Smooth muscle cell of the brain vasculature (primary cell): ENCODE measurements at regions not wholly inside any gene's neighbourhood (a gene's known extent, or its start where the extent isn't known, plus 50 kb on each side); places are given as distances from the start of the nearest gene placed in this dataset.
"Not testable (repeated sequence)": the region's sequence is repeated elsewhere in the genome, so short reads cannot be mapped to it uniquely, and the experiment has no call there.

Source experiments
- DNase-seq: peaks from one replicate; pipeline ENCODE4 v3.0.0-alpha.2; 2012; ENCODE audit warnings: low read depth, low spot score

DNA sequence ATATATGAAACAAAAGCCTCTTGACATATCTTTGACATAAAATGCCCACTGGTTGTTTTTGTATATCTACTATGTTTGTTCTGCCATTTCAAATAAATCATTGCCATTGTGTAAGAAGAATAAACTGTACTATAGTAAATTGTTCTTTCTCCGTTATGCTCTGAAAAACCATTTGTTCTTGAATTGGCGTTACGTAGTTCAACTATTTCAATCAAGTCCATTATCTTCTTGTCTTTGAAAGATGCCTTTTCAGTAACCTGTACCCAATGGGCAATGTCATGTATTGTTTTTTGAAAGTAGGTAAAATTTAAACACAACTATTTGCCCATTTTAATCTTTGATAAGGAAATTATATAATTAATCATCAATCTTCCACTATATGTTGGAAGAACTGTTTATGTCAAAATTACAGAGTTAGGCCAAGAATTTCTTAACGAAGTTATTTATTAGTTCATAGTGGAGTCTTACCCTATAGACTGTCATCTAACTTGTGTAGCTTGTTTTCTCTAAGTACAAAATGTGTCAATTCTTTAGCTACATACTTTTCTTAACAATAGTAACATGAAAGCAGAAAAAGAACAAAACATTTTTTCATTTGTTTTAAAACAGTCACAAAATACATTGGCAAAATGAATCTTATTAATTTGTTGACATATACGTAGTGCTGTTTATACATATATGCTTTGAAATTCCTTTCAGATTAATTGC is 294.8 kb downstream of the PTPRC start:
- DNase-seq = no peak

GRCh38 chr1:198934426-198934825 is 295.6 kb downstream of the PTPRC start:
- DNase-seq = no peak

DNA sequence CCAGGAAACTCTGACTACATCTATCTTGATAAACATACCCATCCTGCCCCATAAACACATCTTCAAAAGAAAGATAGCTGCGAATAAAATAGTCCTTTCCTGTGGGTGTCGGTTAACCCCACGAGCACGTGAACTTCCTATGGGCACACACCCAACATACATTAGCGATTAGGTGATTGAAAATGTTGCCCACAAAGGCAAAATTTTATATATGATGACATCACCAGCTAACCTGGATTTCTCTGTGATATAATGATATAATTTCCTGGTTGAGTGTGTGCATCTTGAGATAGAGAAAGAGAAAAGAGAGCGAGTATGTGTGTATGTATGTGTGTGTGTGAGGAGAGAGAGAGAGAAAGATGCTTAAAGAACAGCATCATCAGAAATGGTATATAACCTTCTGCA is 296.1 kb downstream of the PTPRC start:
- DNase-seq = no peak

- DNase-seq = no peak
Observed at GRCh38 chr1:198935306-198935921, 296.6 kb downstream of the PTPRC start.

- no peak for DNase-seq
Observed at GRCh38 chr1:198936371-198937083, 297.7 kb downstream of the PTPRC start.

DNA sequence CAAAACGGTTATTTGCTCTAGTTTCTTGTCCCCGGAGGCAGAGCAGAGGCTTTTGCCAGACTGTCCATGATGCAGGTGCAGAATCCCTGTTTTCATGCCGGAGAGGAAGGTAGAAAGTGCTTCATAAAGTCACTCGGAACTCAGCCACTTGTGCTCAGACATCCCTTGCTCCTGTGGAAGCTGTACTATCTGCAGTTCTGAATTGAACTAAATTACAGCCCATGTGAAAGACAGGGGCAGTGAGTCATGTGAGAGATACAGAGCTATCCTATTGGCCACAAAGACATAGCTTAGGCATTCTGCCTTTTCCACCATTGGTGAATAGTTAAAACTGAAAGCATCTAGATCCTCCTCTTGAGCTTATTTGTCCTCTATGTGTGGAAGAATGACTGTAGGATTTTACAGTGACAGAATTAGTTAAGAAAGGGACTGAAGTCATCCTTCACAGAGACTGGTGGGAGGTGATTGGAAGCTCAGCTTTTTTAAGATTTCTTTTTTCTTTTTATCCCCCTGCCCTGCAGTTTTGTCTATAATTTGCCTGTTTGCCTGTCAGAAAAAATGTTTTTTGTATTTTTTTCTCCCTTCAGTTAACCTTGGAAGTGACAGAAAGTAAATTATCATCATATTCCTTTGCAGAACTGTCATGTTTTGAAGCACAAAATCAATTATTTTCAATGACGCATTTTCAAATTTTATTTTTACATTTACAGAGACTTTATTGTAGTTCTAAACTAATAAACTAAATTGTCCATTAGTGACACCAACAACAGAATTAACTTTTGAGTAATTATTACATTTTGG is 298.6 kb downstream of the PTPRC start:
- DNase-seq = peak; percentile 80

- no peak for DNase-seq
Observed at GRCh38 chr1:198939286-198939685, 300.4 kb downstream of the PTPRC start.

- no peak for DNase-seq
Observed at GRCh38 chr1:198939956-198940355, 301.1 kb downstream of the PTPRC start.

DNA sequence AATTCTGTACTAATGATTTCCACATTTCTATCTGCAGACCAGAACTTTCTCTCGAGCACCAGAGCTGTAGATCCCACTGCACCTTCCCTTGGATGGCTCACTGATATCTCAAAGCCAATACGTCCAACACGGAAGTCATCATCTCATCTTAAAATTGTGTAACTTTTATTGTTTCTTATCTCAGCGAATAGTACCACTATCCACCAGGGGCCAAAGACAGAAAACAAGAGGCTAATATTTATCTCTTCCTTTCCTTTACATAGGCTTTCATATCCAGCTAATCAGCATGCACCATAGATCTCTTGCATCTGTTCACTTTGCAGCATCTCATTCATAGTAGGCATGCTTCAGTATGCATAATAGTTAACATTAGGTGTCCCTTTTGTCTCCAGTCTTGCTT is 303.6 kb downstream of the PTPRC start:
- no peak for DNase-seq

DNA sequence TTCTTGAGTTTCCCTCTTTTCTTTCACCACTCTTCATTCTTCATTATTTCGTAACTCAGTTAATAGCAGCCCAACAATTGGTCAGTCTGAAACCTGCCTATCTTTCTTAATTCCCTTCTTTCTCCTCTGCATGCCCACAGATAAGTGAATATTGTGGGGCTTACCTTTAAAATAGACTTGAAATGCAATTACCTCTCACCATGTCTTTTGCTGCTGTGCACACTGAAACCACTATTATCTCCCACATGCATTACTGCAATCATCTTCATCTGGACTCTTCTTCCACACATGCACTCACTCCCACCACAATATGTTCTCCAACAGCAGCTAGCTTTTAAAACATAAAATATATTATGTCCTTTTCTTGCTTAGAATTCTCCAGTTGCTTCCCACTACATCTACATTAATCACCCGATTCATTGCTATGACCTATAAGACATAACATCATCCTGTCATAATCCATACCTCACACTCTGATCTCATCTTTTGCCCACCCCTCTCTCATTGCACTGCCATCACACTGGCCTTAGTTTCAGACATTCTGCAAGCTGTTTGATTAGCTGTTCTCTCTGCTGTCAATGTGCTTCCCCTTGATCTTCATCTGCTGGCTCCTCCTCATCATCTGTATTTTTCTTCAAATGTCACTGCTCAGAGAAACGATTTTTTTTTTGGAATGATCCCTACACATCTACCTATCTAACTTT is 304.8 kb downstream of the PTPRC start:
- DNase-seq = no peak

GRCh38 chr1:198947456-198947855 is 308.6 kb downstream of the PTPRC start:
- DNase-seq = no peak

DNA sequence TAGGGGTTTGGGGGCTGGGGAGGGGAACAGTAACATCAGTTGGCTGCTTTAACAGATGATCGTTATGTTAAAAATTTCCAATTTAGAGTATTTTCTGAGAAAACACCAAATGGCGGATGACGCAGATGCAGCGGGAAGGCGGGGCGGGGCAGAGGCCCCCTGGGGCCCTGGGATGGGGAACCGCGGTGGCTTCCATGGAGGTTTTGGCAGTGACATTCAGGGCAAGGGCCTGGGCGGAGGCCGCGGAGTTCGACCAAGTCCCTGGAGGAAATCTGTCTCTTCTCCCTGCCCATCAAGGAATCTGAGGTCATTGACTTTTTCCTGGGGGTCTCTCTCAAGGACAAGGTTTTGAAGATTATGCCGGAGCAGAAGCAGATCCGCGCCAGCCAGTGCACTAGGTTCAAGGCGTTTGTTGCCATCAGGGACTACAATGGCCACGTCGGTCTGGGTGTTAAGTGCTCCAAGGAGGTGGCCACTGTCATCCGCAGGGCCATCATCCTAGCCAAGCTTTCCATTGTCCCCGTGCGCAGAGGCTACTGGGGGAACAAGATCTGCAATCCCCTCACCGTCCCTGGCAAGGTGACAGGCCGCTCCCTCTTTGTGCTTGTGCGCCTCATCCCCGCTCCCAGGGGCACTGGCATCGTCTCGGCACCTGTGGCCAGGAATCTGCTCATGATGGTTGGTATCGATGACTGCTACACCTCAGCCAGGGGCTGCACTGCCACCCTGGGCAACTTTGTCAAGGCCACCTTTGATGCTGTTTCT is 310.2 kb downstream of the PTPRC start:
- no peak for DNase-seq

DNA sequence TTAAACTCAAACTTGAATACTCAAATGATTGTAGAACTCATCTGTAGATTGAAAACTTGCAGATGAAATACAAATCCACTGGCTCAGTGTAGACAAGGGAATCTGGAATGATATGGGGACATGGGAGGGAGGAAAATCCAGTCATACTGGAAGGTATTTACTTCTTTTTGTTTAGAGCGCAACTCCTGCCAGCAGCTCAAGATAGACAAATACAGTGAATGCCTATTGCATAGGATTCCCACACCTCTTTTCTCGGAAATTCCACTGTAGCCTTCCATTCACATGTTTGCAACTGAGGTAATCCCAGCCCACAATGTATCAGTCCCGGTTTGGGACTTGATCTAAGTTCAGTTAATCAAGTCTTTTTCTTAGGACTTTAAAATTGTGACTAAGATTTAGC is 311.2 kb downstream of the PTPRC start:
- no peak for DNase-seq

DNA sequence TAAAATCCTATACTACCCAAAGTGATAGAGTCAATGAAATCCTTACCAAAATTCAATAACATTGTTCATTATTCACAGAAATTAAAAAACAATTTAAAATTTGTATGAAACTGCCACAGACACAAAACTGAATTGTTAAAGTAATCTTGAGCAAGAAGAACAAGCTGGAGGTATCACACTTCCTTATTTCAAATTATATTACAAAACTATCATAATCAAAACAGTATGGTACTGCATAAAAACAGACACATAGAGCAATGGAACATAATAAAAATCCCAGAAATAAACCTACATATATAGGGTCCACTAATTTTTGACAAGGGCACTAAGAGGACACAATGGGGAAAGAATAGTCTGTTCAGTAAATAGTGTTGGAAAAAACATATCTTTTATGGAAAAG is 316.2 kb downstream of the PTPRC start:
- no peak for DNase-seq

GRCh38 chr1:198957044-198957443 is 318.2 kb downstream of the PTPRC start:
- DNase-seq = no peak

GRCh38 chr1:198959032-198959431 is 320.2 kb downstream of the PTPRC start:
- DNase-seq = no peak

- no peak for DNase-seq
Observed at GRCh38 chr1:198959676-198960075, 320.8 kb downstream of the PTPRC start.

GRCh38 chr1:198963796-198964195 is 325.0 kb downstream of the PTPRC start:
- DNase-seq = not testable (repeated sequence)

DNA sequence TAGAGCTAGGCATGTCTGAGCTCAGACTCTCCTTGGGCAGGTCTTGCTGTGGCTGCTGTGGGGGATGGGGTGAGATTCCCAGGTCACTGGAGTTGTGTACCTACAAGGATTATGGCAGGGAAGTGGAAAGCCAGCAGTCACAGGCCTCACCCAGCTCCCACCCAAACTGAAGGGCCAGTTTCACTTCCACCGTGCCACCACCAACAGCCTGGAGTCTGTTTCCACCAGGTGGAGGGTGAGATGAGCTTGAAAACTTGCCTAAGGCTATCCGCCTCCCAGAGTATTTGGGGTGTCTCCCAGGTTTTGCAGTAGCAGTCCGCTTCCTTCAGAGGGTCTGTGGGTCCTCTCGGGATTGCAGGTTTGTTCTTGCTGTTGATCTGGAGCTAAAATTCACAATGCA is 327.7 kb downstream of the PTPRC start:
- DNase-seq = no peak

DNA sequence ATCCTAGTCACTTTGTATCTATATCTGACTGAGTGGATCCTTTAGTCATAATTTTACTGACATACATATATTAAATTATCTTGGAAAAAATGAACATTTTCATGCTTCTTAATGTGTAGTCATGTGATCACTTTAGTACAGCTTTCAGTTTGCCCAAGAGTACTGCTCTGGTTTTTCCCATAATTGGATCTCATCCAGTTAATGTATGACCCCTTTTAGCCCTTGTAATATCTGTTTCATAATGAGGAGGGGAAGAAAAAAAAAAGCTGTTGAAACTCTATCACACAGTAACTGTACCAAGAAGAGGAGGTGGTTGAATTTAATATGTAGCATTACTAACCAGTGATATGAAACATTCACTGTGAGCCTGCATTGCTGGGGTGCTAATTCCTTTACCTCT is 328.7 kb downstream of the PTPRC start:
- no peak for DNase-seq

DNA sequence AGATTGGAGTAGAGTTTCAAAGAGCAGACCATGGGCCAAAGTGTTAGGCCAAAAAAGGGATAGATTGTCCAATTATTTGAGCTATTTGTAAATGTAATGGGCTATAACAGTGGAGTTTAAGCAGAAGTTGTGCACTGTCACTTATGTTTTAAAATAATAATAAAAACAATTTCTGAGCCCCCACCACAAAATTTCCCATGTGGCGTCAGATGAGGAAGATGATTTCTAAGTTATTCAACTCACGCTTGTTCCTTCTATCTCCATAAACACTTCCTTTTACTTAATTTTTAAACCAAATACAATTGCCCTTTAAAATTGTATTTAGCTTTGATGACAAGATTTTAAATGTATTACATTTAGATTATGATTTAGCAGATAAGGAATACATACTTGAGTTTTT is 330.0 kb downstream of the PTPRC start:
- no peak for DNase-seq
